AG04449 (cell line): ENCODE measurements at regions not wholly inside any gene's neighbourhood (a gene's known extent, or its start where the extent isn't known, plus 50 kb on each side); places are given as distances from the start of the nearest gene placed in this dataset.

Experiments
- CTCF ChIA-PET: fragments of 350-600 bp; formaldehyde crosslinking; extraction: SDS; loops from one replicate; lab custom pipeline; 2021; ENCODE audit warnings: antibody characterized with exemption; lab: Yijun Ruan, JAX
- POLR2A ChIA-PET: fragments of 400-600, 350-600 bp; formaldehyde crosslinking; extraction: SDS; loops from one replicate; lab custom pipeline; 2020; ENCODE audit warnings: antibody characterized with exemption, inconsistent platforms; lab: Yijun Ruan, JAX
- DNase-seq: peaks from one replicate; pipeline ENCODE4 v3.0.0-alpha.2; 2010; ENCODE audit warnings: low read depth, low spot score
- H3K4me3 ChIP-seq: 2 replicates; pipeline ENCODE4 v1.5.1; 2011; ENCODE audit warnings: low read depth, mild to moderate bottlenecking, control low read depth, low read length
- TF ChIP-seq, protein P1 (sequence below): IDR thresholded peaks from one replicate; pipeline ENCODE4 v1.5.1; 2011; ENCODE audit warnings: mild to moderate bottlenecking, moderate library complexity, low read length, control low read depth, inconsistent platforms; ENCODE audit not compliant: insufficient read depth; ENCODE audit errors: missing control alignments

DNA sequence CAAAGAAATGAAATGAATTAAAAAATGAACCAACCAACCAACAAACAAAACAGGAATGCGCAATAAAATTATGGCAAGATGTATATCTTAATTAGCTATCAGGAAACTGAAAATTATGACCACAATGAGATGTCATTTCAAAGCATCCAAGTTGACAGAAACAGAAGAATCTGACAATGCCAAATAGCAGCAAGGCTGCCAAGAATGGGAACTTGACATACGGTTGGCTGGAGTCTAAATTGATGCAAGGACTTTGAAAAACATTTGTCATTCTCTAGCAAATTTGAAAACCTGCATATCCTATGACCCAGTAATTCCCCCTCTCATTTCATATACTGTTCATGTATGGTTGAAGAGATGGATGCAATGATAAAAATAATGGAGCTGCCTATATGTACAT, 1262.6 kb downstream of the TBC1D22A start:
- TF ChIP-seq, protein P1, sequence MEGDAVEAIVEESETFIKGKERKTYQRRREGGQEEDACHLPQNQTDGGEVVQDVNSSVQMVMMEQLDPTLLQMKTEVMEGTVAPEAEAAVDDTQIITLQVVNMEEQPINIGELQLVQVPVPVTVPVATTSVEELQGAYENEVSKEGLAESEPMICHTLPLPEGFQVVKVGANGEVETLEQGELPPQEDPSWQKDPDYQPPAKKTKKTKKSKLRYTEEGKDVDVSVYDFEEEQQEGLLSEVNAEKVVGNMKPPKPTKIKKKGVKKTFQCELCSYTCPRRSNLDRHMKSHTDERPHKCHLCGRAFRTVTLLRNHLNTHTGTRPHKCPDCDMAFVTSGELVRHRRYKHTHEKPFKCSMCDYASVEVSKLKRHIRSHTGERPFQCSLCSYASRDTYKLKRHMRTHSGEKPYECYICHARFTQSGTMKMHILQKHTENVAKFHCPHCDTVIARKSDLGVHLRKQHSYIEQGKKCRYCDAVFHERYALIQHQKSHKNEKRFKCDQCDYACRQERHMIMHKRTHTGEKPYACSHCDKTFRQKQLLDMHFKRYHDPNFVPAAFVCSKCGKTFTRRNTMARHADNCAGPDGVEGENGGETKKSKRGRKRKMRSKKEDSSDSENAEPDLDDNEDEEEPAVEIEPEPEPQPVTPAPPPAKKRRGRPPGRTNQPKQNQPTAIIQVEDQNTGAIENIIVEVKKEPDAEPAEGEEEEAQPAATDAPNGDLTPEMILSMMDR, result no peak
- H3K4me3 ChIP-seq, result no peak overlapping the region
- ChIA-PET POLR2A (no interaction called here), CTCF (no interaction called here)
- DNase-seq, result no peak

GRCh38 chr22:48021991-48022401, 1259.5 kb downstream of the TBC1D22A start:
- TF ChIP-seq, protein P1, result no peak
- no peak for DNase-seq
- no peak overlapping the region for H3K4me3 ChIP-seq
- ChIA-PET POLR2A (interaction anchor here (0.7 kb wide), 1 partner anchor 157 kb away, joined by 3 read pairs; no protein-coding TSS in a partner anchor), CTCF (no interaction called here)

DNA sequence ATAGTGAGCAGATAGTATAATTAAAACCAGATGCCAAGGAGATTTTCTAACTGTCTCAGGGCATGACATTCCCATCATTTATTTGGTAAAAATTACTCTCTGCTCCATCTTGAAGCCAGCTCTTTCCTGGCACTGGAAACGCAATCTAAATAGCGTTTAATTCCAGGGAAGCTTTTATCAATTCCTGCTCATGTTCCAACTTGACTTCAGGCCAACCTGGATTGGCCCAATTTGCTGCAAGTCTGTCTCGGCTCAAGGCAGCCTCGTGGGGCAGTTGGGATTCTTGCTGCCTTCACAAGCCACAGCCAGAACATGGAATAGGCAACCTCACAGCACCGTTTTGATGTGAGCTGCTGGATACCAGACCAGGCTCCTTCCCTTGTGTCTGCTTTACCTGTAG, 1255.9 kb downstream of the TBC1D22A start:
- ChIA-PET POLR2A (no interaction called here), CTCF (no interaction called here)
- H3K4me3 ChIP-seq, result no peak overlapping the region
- no peak for DNase-seq
- TF ChIP-seq, protein P1, result no peak

- CTCF ChIA-PET, result no interaction called here
- TF ChIP-seq, protein P1, result no peak
- POLR2A ChIA-PET, result no interaction called here
These were observed 1253.3 kb downstream of the TBC1D22A start for GRCh38 chr22:48015701-48016100.

DNA sequence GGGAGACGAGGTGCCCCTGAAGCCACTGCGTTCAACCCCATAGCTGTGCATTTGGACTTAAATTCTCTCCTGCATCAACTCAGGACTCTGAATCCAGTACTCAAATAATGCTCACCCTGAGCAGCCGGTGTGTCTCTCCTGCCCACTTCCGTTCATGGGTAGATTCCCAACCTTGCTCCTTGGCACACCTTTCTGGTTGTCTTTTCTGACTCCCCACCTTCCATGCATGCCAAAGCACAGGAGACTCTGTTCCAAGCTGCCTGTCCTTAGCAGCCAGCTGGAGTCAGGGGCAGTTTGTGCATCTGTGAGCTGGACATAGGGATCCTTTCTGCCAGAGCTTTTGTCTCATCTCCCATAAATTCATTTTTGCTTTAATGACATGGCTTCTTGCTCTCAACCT, 1242.5 kb downstream of the TBC1D22A start:
- ChIA-PET CTCF (no interaction called here), POLR2A (no interaction called here)
- no peak overlapping the region for H3K4me3 ChIP-seq
- DNase-seq, result no peak
- TF ChIP-seq, protein P1, result no peak

More at GRCh38 chr22:48015701-48016100, 1253.3 kb downstream of the TBC1D22A start:
- DNase-seq, result no peak
- no peak overlapping the region for H3K4me3 ChIP-seq

GRCh38 chr22:48004038-48004437, 1241.6 kb downstream of the TBC1D22A start:
- no peak overlapping the region for H3K4me3 ChIP-seq
- no peak for DNase-seq
- POLR2A ChIA-PET, result no interaction called here
- TF ChIP-seq, protein P1, result no peak
- CTCF ChIA-PET, result no interaction called here
